ENCODE measurements at regions not wholly inside any gene's neighbourhood (a gene's known extent, or its start where the extent isn't known, plus 50 kb on each side); places are given as distances from the start of the nearest gene placed in this dataset.

GRCh38 chr9:108467653-108468324 is 388.0 kb downstream of the ACTL7B start:
- no peak for TF ChIP-seq CTCF (IDR thresholded peaks at IDR 0.05; ENCODE audit: low read depth, low read length)
- no peak for TF ChIP-seq POLR2A (IDR thresholded peaks at IDR 0.05; ENCODE audit: extremely low read depth, insufficient read length)
- no peak for TF ChIP-seq MAX (IDR thresholded peaks at IDR 0.05; ENCODE audit: low read depth, low read length)
